CD4-positive, alpha-beta T cell (primary cell): ENCODE measurements at regions not wholly inside any gene's neighbourhood (a gene's known extent, or its start where the extent isn't known, plus 50 kb on each side); places are given as distances from the start of the nearest gene placed in this dataset.

ENCODE experiments used
- ATAC-seq: fragments of 200-7000 bp; cut with Tn5 transposase; one replicate; pipeline ENCODE4 v1.10.0; 2022; ENCODE audit warnings: mild to moderate bottlenecking; ENCODE audit not compliant: poor library complexity
- CTCF ChIA-PET: fragments of 350-600 bp; sonication (Branson Sonifier 250); formaldehyde crosslinking; loops from one replicate; lab custom pipeline; 2021; ENCODE audit warnings: antibody characterized with exemption, inconsistent platforms; lab: Charles Lee
- POLR2A ChIA-PET: fragments of 350-600 bp; sonication (Branson Sonifier 250); formaldehyde crosslinking; loops from one replicate; lab custom pipeline; 2021; ENCODE audit warnings: antibody characterized with exemption, inconsistent platforms; lab: Charles Lee
- DNase-seq, 14 experiments: peaks; one replicate each; pipeline ENCODE4 v3.0.0-alpha.2; 2013 to 2020; ENCODE audit warnings: mixed read lengths in 2 of 14
- H3K27ac ChIP-seq, 2 donors: one replicate each; pipeline versions ENCODE4 v1.5.1 to v1.7.0; 2013; ENCODE audit warnings: low read length in 2 of 2, low read depth in 1 of 2, mild to moderate bottlenecking in 1 of 2
- H3K27me3 ChIP-seq, 2 experiments: 1 replicate in 1 of 2; 2 replicates in 1 of 2; pipeline versions ENCODE4 v1.6.1 to v1.7.0; 2013; ENCODE audit warnings: low read length in 2 of 2, control low read depth in 1 of 2, mild to moderate bottlenecking in 1 of 2, moderate library complexity in 1 of 2; ENCODE audit not compliant: insufficient read depth in 2 of 2, control insufficient read depth in 1 of 2
- H3K36me3 ChIP-seq: one replicate; pipeline ENCODE4 v1.6.1; 2013; ENCODE audit warnings: low read length, control low read depth; ENCODE audit not compliant: insufficient read depth
- H3K4me1 ChIP-seq: one replicate; pipeline ENCODE4 v1.6.1; 2013; ENCODE audit warnings: low read length, control low read depth; ENCODE audit not compliant: insufficient read depth
- H3K4me3 ChIP-seq: one replicate; pipeline ENCODE4 v1.5.1; 2013; ENCODE audit warnings: mild to moderate bottlenecking, low read length, moderate library complexity
- H3K9me3 ChIP-seq, 2 experiments: 1 replicate in 1 of 2; 2 replicates in 1 of 2; pipeline versions ENCODE4 v1.6.1 to v1.7.0; 2013; ENCODE audit warnings: low read length in 2 of 2, mild to moderate bottlenecking in 2 of 2, control low read depth in 1 of 2, moderate library complexity in 1 of 2; ENCODE audit not compliant: control insufficient read depth in 1 of 2, insufficient read depth in 1 of 2
- H3K27ac Mint-ChIP-seq: one replicate; pipeline ENCODE4 v1.8.0; 2020; ENCODE audit warnings: mixed read lengths
- H3K27me3 Mint-ChIP-seq: one replicate; pipeline ENCODE4 v1.8.0; 2021; ENCODE audit warnings: mixed read lengths
- H3K36me3 Mint-ChIP-seq: one replicate; pipeline ENCODE4 v1.8.0; 2021; ENCODE audit warnings: low read depth, mixed read lengths
- H3K4me1 Mint-ChIP-seq: one replicate; pipeline ENCODE4 v1.8.0; 2021; ENCODE audit warnings: low read depth, mixed read lengths
- H3K4me3 Mint-ChIP-seq: one replicate; pipeline ENCODE4 v1.8.0; 2020; ENCODE audit warnings: mild to moderate bottlenecking, mixed read lengths
- H3K9me3 Mint-ChIP-seq: one replicate; pipeline ENCODE4 v1.8.0; 2020; ENCODE audit warnings: mixed read lengths
- intact Hi-C, 2 experiments: fragments of 100-400 bp; cut with DNase I in 1 of 2; cut with micrococcal nuclease in 1 of 2; formaldehyde crosslinking; loops; one replicate each; pipeline versions ENCODE4 v1.15.1 to v1.9.0; 2023 to 2025; cut with DNase I, micrococcal nuclease
- TF ChIP-seq, protein P1 (sequence below): fragments of 200-600 bp; IDR thresholded peaks from one replicate; pipeline ENCODE4 v1.8.0; 2022; ENCODE audit warnings: antibody characterized with exemption, mild to moderate bottlenecking

DNA sequence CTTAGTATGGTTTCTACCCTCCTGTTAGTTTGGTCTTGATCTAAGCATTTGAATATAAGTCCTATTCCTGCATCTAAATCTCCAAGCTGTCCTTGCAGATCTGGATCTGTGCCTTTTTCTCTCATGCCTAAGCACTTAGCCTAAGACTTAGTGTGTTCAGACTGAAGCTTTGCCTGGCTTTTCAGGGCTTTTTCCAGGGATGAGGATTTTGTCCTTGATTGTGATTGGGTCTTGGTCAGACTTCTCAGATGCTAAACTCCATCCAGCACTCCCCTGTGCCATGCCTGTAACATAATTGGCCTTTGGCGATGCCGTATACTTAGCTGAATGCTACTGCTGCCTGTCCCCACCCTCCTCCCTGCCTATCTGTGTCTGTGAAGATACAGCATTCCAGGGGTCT is 98.1 kb upstream of the NRIP1 start:
- no peak for ATAC-seq
- no peaks in the 10 kb centered on the region for H3K9me3 ChIP-seq
- ChIA-PET POLR2A (no interaction called here), CTCF (no interaction called here)
- no peak for DNase-seq
- Mint-ChIP-seq H3K27me3 (no peaks in the 10 kb centered on the region), H3K36me3 (no peaks in the 10 kb centered on the region), H3K9me3 (no peaks in the 10 kb centered on the region), H3K27ac (no peak overlapping the region), H3K4me3 (no peak overlapping the region), H3K4me1 (no peaks in the 10 kb centered on the region)
- H3K4me3 ChIP-seq: no peak overlapping the region
- no peaks in the 10 kb centered on the region for H3K27me3 ChIP-seq
- intact Hi-C loops: no loop called here
- TF ChIP-seq, protein P1, sequence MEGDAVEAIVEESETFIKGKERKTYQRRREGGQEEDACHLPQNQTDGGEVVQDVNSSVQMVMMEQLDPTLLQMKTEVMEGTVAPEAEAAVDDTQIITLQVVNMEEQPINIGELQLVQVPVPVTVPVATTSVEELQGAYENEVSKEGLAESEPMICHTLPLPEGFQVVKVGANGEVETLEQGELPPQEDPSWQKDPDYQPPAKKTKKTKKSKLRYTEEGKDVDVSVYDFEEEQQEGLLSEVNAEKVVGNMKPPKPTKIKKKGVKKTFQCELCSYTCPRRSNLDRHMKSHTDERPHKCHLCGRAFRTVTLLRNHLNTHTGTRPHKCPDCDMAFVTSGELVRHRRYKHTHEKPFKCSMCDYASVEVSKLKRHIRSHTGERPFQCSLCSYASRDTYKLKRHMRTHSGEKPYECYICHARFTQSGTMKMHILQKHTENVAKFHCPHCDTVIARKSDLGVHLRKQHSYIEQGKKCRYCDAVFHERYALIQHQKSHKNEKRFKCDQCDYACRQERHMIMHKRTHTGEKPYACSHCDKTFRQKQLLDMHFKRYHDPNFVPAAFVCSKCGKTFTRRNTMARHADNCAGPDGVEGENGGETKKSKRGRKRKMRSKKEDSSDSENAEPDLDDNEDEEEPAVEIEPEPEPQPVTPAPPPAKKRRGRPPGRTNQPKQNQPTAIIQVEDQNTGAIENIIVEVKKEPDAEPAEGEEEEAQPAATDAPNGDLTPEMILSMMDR: no peak
- H3K27ac ChIP-seq: no peak overlapping the region
- no peaks in the 10 kb centered on the region for H3K4me1 ChIP-seq
- no peaks in the 10 kb centered on the region for H3K36me3 ChIP-seq

DNA sequence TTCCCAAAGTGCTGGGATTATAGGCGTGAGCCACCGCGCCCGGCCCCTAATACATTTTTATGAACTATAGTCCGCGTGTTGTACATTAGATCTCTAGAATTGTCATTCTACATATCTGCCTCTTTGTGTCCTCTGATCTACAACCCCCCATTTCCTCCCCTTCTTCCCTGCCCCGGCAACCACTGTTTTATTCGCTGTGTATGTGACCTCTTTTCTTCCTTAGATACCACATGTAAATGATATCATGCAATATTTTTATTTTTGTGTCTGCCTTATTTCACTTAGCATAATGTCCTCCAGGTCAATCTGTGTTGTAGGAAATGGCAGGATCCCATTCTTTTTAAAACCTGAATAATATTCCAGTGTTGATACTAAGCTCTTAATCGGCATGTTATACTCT is 99.5 kb upstream of the NRIP1 start:
- POLR2A ChIA-PET: no interaction called here
- no peaks in the 10 kb centered on the region for H3K27me3 Mint-ChIP-seq
- no peaks in the 10 kb centered on the region for H3K4me1 Mint-ChIP-seq
- DNase-seq: no peak
- no peaks in the 10 kb centered on the region for H3K27me3 ChIP-seq
- no peak overlapping the region for H3K4me3 Mint-ChIP-seq
- H3K4me1 ChIP-seq: no peaks in the 10 kb centered on the region
- no peak for ATAC-seq
- no peak overlapping the region for H3K4me3 ChIP-seq
- TF ChIP-seq, protein P1: no peak
- intact Hi-C loops: no loop called here
- H3K27ac ChIP-seq: no peak overlapping the region
- no peak overlapping the region for H3K27ac Mint-ChIP-seq
- no peaks in the 10 kb centered on the region for H3K9me3 ChIP-seq
- CTCF ChIA-PET: no interaction called here
- no peaks in the 10 kb centered on the region for H3K9me3 Mint-ChIP-seq
- H3K36me3 ChIP-seq: no peaks in the 10 kb centered on the region
- H3K36me3 Mint-ChIP-seq: no peaks in the 10 kb centered on the region

DNA sequence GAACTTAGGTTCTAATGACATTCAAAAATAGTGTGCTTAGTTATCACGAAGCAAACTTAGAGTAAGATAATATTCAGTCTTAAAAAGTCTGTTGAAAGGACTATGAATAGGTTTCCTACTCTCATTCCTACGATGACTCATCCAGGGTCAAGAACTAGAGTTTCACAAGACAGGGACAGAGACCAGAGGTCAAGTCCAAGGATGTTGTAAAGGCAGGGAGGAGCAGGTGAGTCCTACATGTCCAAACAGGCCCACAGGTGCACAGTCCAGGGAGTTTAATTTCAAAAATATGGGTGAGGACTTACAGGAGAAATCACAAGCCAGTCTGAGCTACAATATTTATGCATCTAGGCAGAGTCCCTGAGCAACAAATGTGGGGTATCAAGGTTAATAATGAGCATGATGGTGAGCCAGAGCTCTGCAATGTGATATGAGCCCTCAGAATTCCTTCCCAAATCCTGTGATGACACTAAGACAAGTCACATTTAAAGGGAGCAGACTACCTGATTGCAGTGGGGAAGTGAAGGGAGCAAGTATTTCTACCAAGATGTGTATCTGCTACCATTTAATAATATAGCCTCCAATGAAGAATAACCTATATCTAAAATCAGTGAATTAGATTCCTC is 100.0 kb upstream of the NRIP1 start:
- no peak overlapping the region for H3K27ac Mint-ChIP-seq
- ATAC-seq: no peak
- H3K9me3 ChIP-seq: no peaks in the 10 kb centered on the region
- no peaks in the 10 kb centered on the region for H3K9me3 Mint-ChIP-seq
- no peaks in the 10 kb centered on the region for H3K27me3 Mint-ChIP-seq
- no peaks in the 10 kb centered on the region for H3K27me3 ChIP-seq
- peaks cover 4% of the 10 kb centered on the region for H3K4me1 Mint-ChIP-seq
- H3K27ac ChIP-seq: no peak overlapping the region
- TF ChIP-seq, protein P1: no peak
- H3K4me3 Mint-ChIP-seq: no peak overlapping the region
- intact Hi-C loops: no loop called here
- no peak overlapping the region for H3K4me3 ChIP-seq
- DNase-seq: no peak
- no peaks in the 10 kb centered on the region for H3K4me1 ChIP-seq
- no peaks in the 10 kb centered on the region for H3K36me3 ChIP-seq
- H3K36me3 Mint-ChIP-seq: no peaks in the 10 kb centered on the region
- ChIA-PET POLR2A (no interaction called here), CTCF (interaction anchor here (0.6 kb wide), 1 partner anchor 30 kb away, joined by 4 read pairs; no protein-coding TSS in a partner anchor)
